DOHH2 (cell line): ENCODE measurements at regions not wholly inside any gene's neighbourhood (a gene's known extent, or its start where the extent isn't known, plus 50 kb on each side); places are given as distances from the start of the nearest gene placed in this dataset.

Experiments used
- H3F3A ChIP-seq: fragments of 200-600 bp; sonication (generic), shearing (Covaris generic); 2 replicates; pipeline ENCODE4 v1.6.0; 2016; ENCODE audit warnings: antibody characterized with exemption, mild to moderate bottlenecking; ENCODE audit not compliant: control insufficient read depth, insufficient read depth
- H3K27ac ChIP-seq: fragments of 200-600 bp; sonication (generic); 2 replicates; pipeline ENCODE4 v1.5.1; 2014; ENCODE audit warnings: low read depth, mild to moderate bottlenecking, low read length, moderate library complexity
- H3K27me3 ChIP-seq: fragments of 200-600 bp; sonication (generic); 2 replicates; pipeline ENCODE4 v1.6.1; 2014; ENCODE audit warnings: mild to moderate bottlenecking, low read length, mixed read lengths; ENCODE audit not compliant: control insufficient read depth
- H3K36me3 ChIP-seq: fragments of 200-600 bp; sonication (generic); 2 replicates; pipeline ENCODE4 v1.6.1; 2014; ENCODE audit warnings: mild to moderate bottlenecking, low read length, moderate library complexity, mixed read lengths; ENCODE audit not compliant: control insufficient read depth
- H3K4me1 ChIP-seq: fragments of 200-600 bp; sonication (generic); 2 replicates; pipeline ENCODE4 v1.6.1; 2014; ENCODE audit warnings: mild to moderate bottlenecking, low read length, mixed read lengths; ENCODE audit not compliant: control insufficient read depth
- H3K4me2 ChIP-seq: fragments of 200-600 bp; sonication (generic); 2 replicates; pipeline ENCODE4 v1.6.0; 2014; ENCODE audit warnings: mild to moderate bottlenecking, low read length, moderate library complexity
- H3K4me3 ChIP-seq: fragments of 200-600 bp; sonication (generic); 2 replicates; pipeline ENCODE4 v1.5.1; 2014; ENCODE audit warnings: mild to moderate bottlenecking, low read length, mixed read lengths
- H3K79me2 ChIP-seq: fragments of 200-600 bp; sonication (generic); 2 replicates; pipeline ENCODE4 v1.6.1; 2014; ENCODE audit warnings: mild to moderate bottlenecking, low read length, mixed read lengths; ENCODE audit not compliant: control insufficient read depth
- H3K9me2 ChIP-seq: fragments of 200-600 bp; sonication (generic); replicated peaks from 2 replicates; pipeline ENCODE4 v1.6.1; 2014; ENCODE audit warnings: mild to moderate bottlenecking, low read length, mixed read lengths; ENCODE audit not compliant: control insufficient read depth
- H3K9me3 ChIP-seq: fragments of 200-600 bp; sonication (generic); 2 replicates; pipeline ENCODE4 v1.6.1; 2014; ENCODE audit warnings: antibody characterized with exemption, low read length, mixed read lengths; ENCODE audit not compliant: control insufficient read depth, insufficient read depth
- H4K20me1 ChIP-seq: fragments of 200-600 bp; sonication (generic); 2 replicates; pipeline ENCODE4 v1.6.0; 2014; ENCODE audit warnings: low read depth, mild to moderate bottlenecking, antibody characterized with exemption, low read length, moderate library complexity; ENCODE audit not compliant: control insufficient read depth, insufficient read depth
- CTCF ChIP-seq: fragments of 200-600 bp; sonication (generic); IDR thresholded peaks from one replicate; pipeline ENCODE4 v1.5.1; 2014; ENCODE audit warnings: antibody characterized with exemption, mild to moderate bottlenecking, low read depth, low read length; ENCODE audit not compliant: poor library complexity, severe bottlenecking
- EZH2phosphoT487 ChIP-seq: fragments of 200-600 bp; sonication (generic); IDR thresholded peaks from 2 replicates; pipeline ENCODE4 v1.6.1; 2017; ENCODE audit warnings: borderline replicate concordance, mild to moderate bottlenecking, antibody characterized with exemption, low read length, moderate library complexity, mixed read lengths

GRCh38 chr2:187867165-187867564 is 312.9 kb upstream of the TFPI start:
- H3K36me3 ChIP-seq: no peaks in the 10 kb centered on the region
- H3K4me1 ChIP-seq: no peaks in the 10 kb centered on the region
- H3K9me2 ChIP-seq: no peaks in the 10 kb centered on the region
- H3K9me3 ChIP-seq: peaks cover 3% of the 10 kb centered on the region; the same call in 1 of the 2 replicates
- H3K4me2 ChIP-seq: no peak overlapping the region
- no peaks in the 10 kb centered on the region for H3K79me2 ChIP-seq
- H4K20me1 ChIP-seq: no peaks in the 10 kb centered on the region
- no peak overlapping the region for H3K4me3 ChIP-seq
- TF ChIP-seq EZH2phosphoT487 (no peak), CTCF (no peak)
- H3K27ac ChIP-seq: no peak overlapping the region
- H3F3A ChIP-seq: no peaks in the 10 kb centered on the region
- H3K27me3 ChIP-seq: no peaks in the 10 kb centered on the region

- no peaks in the 10 kb centered on the region for H3F3A ChIP-seq
- peaks cover 3% of the 10 kb centered on the region; the same call in 1 of the 2 replicates for H3K9me3 ChIP-seq
- no peaks in the 10 kb centered on the region for H3K4me1 ChIP-seq
- H3K4me2 ChIP-seq: no peak overlapping the region
- no peaks in the 10 kb centered on the region for H3K79me2 ChIP-seq
- no peak for TF ChIP-seq CTCF
- H4K20me1 ChIP-seq: no peaks in the 10 kb centered on the region
- no peaks in the 10 kb centered on the region for H3K36me3 ChIP-seq
- no peaks in the 10 kb centered on the region for H3K27me3 ChIP-seq
- no peak overlapping the region for H3K27ac ChIP-seq
- H3K4me3 ChIP-seq: no peak overlapping the region
- no peaks in the 10 kb centered on the region for H3K9me2 ChIP-seq
Observed at GRCh38 chr2:187869195-187869594, 315.0 kb upstream of the TFPI start.

GRCh38 chr2:187871506-187871905 is 317.3 kb upstream of the TFPI start:
- H3K27ac ChIP-seq: no peak overlapping the region
- no peaks in the 10 kb centered on the region for H3K27me3 ChIP-seq
- TF ChIP-seq EZH2phosphoT487: no peak
- TF ChIP-seq CTCF: no peak
- no peaks in the 10 kb centered on the region for H3K4me1 ChIP-seq
- H3K4me3 ChIP-seq: no peak overlapping the region
- no peaks in the 10 kb centered on the region for H3K79me2 ChIP-seq
- no peaks in the 10 kb centered on the region for H4K20me1 ChIP-seq
- H3K36me3 ChIP-seq: no peaks in the 10 kb centered on the region
- H3K9me2 ChIP-seq: no peaks in the 10 kb centered on the region
- no peaks in the 10 kb centered on the region for H3F3A ChIP-seq
- no peaks in the 10 kb centered on the region; the same call in 1 of the 2 replicates for H3K9me3 ChIP-seq
- H3K4me2 ChIP-seq: no peak overlapping the region

- Histone ChIP-seq H3K27ac (no peak overlapping the region), H3F3A (no peaks in the 10 kb centered on the region), H3K4me1 (no peaks in the 10 kb centered on the region), H3K27me3 (no peaks in the 10 kb centered on the region), H3K4me3 (no peak overlapping the region), H3K9me3 (no peaks in the 10 kb centered on the region), H3K79me2 (no peaks in the 10 kb centered on the region), H3K9me2 (no peaks in the 10 kb centered on the region), H3K36me3 (no peaks in the 10 kb centered on the region), H3K4me2 (no peak overlapping the region), H4K20me1 (no peaks in the 10 kb centered on the region)
- TF ChIP-seq CTCF (no peak), EZH2phosphoT487 (no peak)
Observed at GRCh38 chr2:187873132-187873531, 318.9 kb upstream of the TFPI start.
